SK-N-MC (cell line): ENCODE measurements at regions not wholly inside any gene's neighbourhood (a gene's known extent, or its start where the extent isn't known, plus 50 kb on each side); places are given as distances from the start of the nearest gene placed in this dataset.

Experiments used
- EZH2 ChIP-seq: fragments of 200-600 bp; sonication (generic); IDR thresholded peaks from one replicate; pipeline ENCODE4 v1.6.1; 2017; ENCODE audit warnings: antibody characterized with exemption
- POLR2AphosphoS5 ChIP-seq: IDR thresholded peaks from 2 replicates; pipeline ENCODE4 v1.6.1; 2012; ENCODE audit warnings: mild to moderate bottlenecking, low read depth, low read length, borderline replicate concordance

DNA sequence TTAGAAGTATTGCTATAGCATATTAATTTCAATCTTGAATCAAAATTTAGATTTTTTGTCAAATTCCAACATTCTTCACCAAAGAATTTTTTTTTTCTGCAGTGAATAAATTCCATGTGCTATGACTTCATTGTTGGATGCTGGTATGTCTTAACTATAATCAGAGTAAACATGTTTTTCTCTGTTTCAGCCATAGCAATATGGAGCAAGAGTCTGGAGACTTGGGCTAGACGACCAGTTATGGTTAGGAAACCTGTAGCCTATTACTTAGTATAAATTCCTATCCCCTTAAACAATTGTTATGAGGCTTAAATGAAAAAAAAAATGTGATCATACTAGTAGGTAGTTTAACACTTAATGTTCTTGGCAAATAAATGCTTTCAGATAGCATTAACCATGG is 431.9 kb upstream of the FRG2C start:
- TF ChIP-seq EZH2: no peak
- no peak for TF ChIP-seq POLR2AphosphoS5
